ENCODE measurements at regions not wholly inside any gene's neighbourhood (a gene's known extent, or its start where the extent isn't known, plus 50 kb on each side); places are given as distances from the start of the nearest gene placed in this dataset.

DNA sequence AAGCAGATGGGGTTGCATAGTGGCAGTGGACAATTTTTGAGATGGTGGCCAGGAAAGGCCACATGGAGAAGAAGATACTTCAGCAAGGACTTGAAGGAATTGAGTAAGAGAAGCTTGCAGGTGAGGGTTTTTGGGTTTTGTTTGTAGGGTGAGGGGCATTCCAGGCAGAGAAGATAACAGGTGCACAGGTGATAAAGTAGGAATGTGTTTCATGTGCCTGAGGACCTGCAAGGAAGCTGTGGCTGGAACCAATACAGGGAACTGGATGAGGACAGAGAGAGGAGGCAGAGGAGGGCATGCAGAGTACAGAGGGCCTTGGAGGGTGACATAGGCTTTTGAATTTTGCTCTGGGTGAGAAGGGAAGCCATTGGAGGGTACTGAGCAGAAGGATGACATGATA lies 314.5 kb downstream of the KLF12 start:
- H2BK15ac ChIP-seq (ENCODE audit: low read depth, poor library complexity, severe bottlenecking) = no peak overlapping the region
- DNase-seq = no peak
- H3K9me3 ChIP-seq (ENCODE audit: control insufficient read depth, low read length) = no peaks in the 10 kb centered on the region
- no peak overlapping the region for H3K14ac ChIP-seq (ENCODE audit: low read length in 2 of 2)
- H2BK12ac ChIP-seq (ENCODE audit: low read length in 2 of 2) = no peak overlapping the region
- no peak overlapping the region for H4K8ac ChIP-seq (ENCODE audit: low read length)
- H3K18ac ChIP-seq (ENCODE audit: low read depth in 1 of 2, low read length in 2 of 2) = no peak overlapping the region
- no peak overlapping the region for H3K4me3 ChIP-seq (ENCODE audit: insufficient read depth in 1 of 2, low read depth in 1 of 2, low read length in 2 of 2)
- no peaks in the 10 kb centered on the region for H3K36me3 ChIP-seq (ENCODE audit: control insufficient read depth in 1 of 2, insufficient read depth in 2 of 2, low read depth in 1 of 2, low read length in 2 of 2)
- no peak overlapping the region for H3K9ac ChIP-seq (ENCODE audit: low read length)
- peaks cover 13% of the 10 kb centered on the region for H3K79me1 ChIP-seq (replicated peaks; ENCODE audit: low read length, poor library complexity, severe bottlenecking)
- H2BK120ac ChIP-seq (ENCODE audit: low read depth, low read length) = no peak overlapping the region
- H2BK5ac ChIP-seq (ENCODE audit: low read depth, low read length, poor library complexity, severe bottlenecking) = no peak overlapping the region
- H2AK5ac ChIP-seq (ENCODE audit: low read length, severe bottlenecking) = no peak overlapping the region
- H3K27me3 ChIP-seq (ENCODE audit: control insufficient read depth in 1 of 2, insufficient read depth in 1 of 2, low read length in 2 of 2) = no peaks in the 10 kb centered on the region
- H3K27ac ChIP-seq (ENCODE audit: low read length, poor library complexity, severe bottlenecking) = no peak overlapping the region
- no peak overlapping the region for H3K4ac ChIP-seq (ENCODE audit: low read depth in 1 of 2, low read length in 2 of 2)
- H3K23ac ChIP-seq (ENCODE audit: low read length in 2 of 2) = no peak overlapping the region
- no peaks in the 10 kb centered on the region for H3K4me1 ChIP-seq (ENCODE audit: control insufficient read depth, insufficient read depth, low read depth, low read length)
- no peak overlapping the region for H2AFZ ChIP-seq (ENCODE audit: low read depth, low read length)
- H4K91ac ChIP-seq (ENCODE audit: low read length) = no peak overlapping the region
- H3K4me2 ChIP-seq (ENCODE audit: low read length, poor library complexity, severe bottlenecking) = no peak overlapping the region

DNA sequence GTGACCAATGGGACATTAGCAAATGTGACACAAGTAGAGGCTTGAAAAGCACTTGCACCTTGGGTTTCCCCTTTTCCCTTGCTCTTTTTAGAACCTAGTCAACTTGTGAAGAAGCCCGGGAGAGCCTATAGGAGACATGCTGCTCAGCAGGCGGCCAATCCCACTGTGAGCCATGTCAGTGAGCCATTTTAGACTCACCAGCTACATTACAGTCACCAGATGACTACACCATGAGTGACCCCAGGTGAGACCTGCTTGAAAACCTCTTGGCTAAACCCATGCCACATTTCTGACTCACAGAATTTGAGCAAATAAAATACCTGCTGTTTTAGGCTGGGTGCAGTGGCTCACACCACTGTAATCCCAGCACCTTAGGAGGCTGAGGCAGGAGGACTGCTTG lies 317.5 kb downstream of the KLF12 start:
- H3K14ac ChIP-seq (ENCODE audit: low read length in 2 of 2) = no peak overlapping the region
- H3K79me1 ChIP-seq (replicated peaks; ENCODE audit: low read length, poor library complexity, severe bottlenecking) = peaks cover 14% of the 10 kb centered on the region
- H3K27ac ChIP-seq (ENCODE audit: low read length, poor library complexity, severe bottlenecking) = no peak overlapping the region
- no peak overlapping the region for H3K4me3 ChIP-seq (ENCODE audit: insufficient read depth in 1 of 2, low read depth in 1 of 2, low read length in 2 of 2)
- H2BK12ac ChIP-seq (ENCODE audit: low read length in 2 of 2) = no peak overlapping the region
- H3K4me2 ChIP-seq (ENCODE audit: low read length, poor library complexity, severe bottlenecking) = no peak overlapping the region
- H3K9me3 ChIP-seq (ENCODE audit: control insufficient read depth, low read length) = no peaks in the 10 kb centered on the region
- no peak overlapping the region for H2BK15ac ChIP-seq (ENCODE audit: low read depth, poor library complexity, severe bottlenecking)
- 100% methylated on average over 2 of the region's 2 CpGs for WGBS
- no peak overlapping the region for H4K91ac ChIP-seq (ENCODE audit: low read length)
- H3K4ac ChIP-seq (ENCODE audit: low read depth in 1 of 2, low read length in 2 of 2) = no peak overlapping the region
- no peak overlapping the region for H2BK120ac ChIP-seq (ENCODE audit: low read depth, low read length)
- H4K8ac ChIP-seq (ENCODE audit: low read length) = no peak overlapping the region
- peaks cover 0 to 9% of the 10 kb centered on the region in 2 experiments for H3K36me3 ChIP-seq (ENCODE audit: control insufficient read depth in 1 of 2, insufficient read depth in 2 of 2, low read depth in 1 of 2, low read length in 2 of 2)
- H2AK5ac ChIP-seq (ENCODE audit: low read length, severe bottlenecking) = no peak overlapping the region
- H3K27me3 ChIP-seq (ENCODE audit: control insufficient read depth in 1 of 2, insufficient read depth in 1 of 2, low read length in 2 of 2) = no peaks in the 10 kb centered on the region
- H3K18ac ChIP-seq (ENCODE audit: low read depth in 1 of 2, low read length in 2 of 2) = no peak overlapping the region
- no peak for DNase-seq
- no peak overlapping the region for H3K9ac ChIP-seq (ENCODE audit: low read length)
- H3K4me1 ChIP-seq (ENCODE audit: control insufficient read depth, insufficient read depth, low read depth, low read length) = no peaks in the 10 kb centered on the region
- H2BK5ac ChIP-seq (ENCODE audit: low read depth, low read length, poor library complexity, severe bottlenecking) = no peak overlapping the region
- H3K23ac ChIP-seq (ENCODE audit: low read length in 2 of 2) = no peak overlapping the region
- H2AFZ ChIP-seq (ENCODE audit: low read depth, low read length) = no peak overlapping the region

DNA sequence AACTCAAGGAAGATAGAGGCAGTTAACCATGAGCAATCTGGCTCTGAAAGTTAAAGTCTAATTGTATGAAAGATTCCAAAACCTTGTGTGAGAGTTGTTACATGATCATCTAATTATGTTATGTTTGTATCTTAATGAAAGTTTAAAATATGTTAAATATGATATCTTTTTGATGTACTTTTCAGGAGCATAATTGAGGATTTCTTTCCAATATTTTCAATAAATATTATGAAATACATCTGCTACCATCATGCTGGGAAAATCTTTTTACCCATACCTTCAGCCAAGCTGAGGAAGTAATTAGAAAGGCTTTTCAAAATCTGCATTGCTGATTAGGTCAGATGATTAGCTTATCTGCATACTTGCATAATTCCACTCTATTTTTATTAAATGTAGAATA lies 318.4 kb downstream of the KLF12 start:
- Histone ChIP-seq H2BK15ac (ENCODE audit: low read depth, poor library complexity, severe bottlenecking) (no peak overlapping the region), H2AK5ac (ENCODE audit: low read length, severe bottlenecking) (no peak overlapping the region), H3K4ac (ENCODE audit: low read depth in 1 of 2, low read length in 2 of 2) (no peak overlapping the region), H3K4me3 (ENCODE audit: insufficient read depth in 1 of 2, low read depth in 1 of 2, low read length in 2 of 2) (no peak overlapping the region), H3K27me3 (ENCODE audit: control insufficient read depth in 1 of 2, insufficient read depth in 1 of 2, low read length in 2 of 2) (no peaks in the 10 kb centered on the region), H3K4me2 (ENCODE audit: low read length, poor library complexity, severe bottlenecking) (no peak overlapping the region), H4K8ac (ENCODE audit: low read length) (no peak overlapping the region), H3K79me1 (replicated peaks; ENCODE audit: low read length, poor library complexity, severe bottlenecking) (peaks cover 14% of the 10 kb centered on the region), H3K36me3 (ENCODE audit: control insufficient read depth in 1 of 2, insufficient read depth in 2 of 2, low read depth in 1 of 2, low read length in 2 of 2) (peaks cover 0 to 9% of the 10 kb centered on the region in 2 experiments), H3K4me1 (ENCODE audit: control insufficient read depth, insufficient read depth, low read depth, low read length) (no peaks in the 10 kb centered on the region), H3K23ac (ENCODE audit: low read length in 2 of 2) (no peak overlapping the region), H3K9me3 (ENCODE audit: control insufficient read depth, low read length) (no peaks in the 10 kb centered on the region), H2BK12ac (ENCODE audit: low read length in 2 of 2) (no peak overlapping the region), H3K18ac (ENCODE audit: low read depth in 1 of 2, low read length in 2 of 2) (no peak overlapping the region), H3K9ac (ENCODE audit: low read length) (no peak overlapping the region), H2BK5ac (ENCODE audit: low read depth, low read length, poor library complexity, severe bottlenecking) (no peak overlapping the region), H4K91ac (ENCODE audit: low read length) (no peak overlapping the region), H3K14ac (ENCODE audit: low read length in 2 of 2) (no peak overlapping the region), H3K27ac (ENCODE audit: low read length, poor library complexity, severe bottlenecking) (no peak overlapping the region), H2BK120ac (ENCODE audit: low read depth, low read length) (no peak overlapping the region), H2AFZ (ENCODE audit: low read depth, low read length) (no peak overlapping the region)
- no peak for DNase-seq

DNA sequence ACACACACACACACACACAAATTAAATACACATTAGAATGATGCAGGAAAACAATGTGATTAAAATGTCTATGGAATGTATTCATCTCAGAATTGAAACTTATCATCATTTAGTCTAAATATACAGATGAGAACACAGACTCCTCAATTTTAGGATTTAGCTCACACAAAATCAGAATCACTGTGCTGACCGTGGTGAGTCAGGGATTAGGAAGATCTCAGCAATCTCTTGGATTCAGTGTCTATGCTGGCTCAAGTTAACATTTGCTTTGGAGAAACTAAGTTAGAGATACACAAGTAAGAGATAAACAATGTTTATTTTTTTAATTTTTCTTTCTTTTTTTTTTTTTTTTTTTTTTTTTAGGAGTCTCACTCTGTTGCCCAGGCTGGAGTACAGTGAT lies 323.6 kb downstream of the KLF12 start:
- peaks cover 3% of the 10 kb centered on the region for H3K4me1 ChIP-seq (ENCODE audit: control insufficient read depth, insufficient read depth, low read depth, low read length)
- no peak overlapping the region for H4K91ac ChIP-seq (ENCODE audit: low read length)
- no peak overlapping the region for H2BK120ac ChIP-seq (ENCODE audit: low read depth, low read length)
- no peak overlapping the region for H2BK5ac ChIP-seq (ENCODE audit: low read depth, low read length, poor library complexity, severe bottlenecking)
- H3K36me3 ChIP-seq (ENCODE audit: control insufficient read depth in 1 of 2, insufficient read depth in 2 of 2, low read depth in 1 of 2, low read length in 2 of 2) = peaks cover 0 to 9% of the 10 kb centered on the region in 2 experiments
- H3K4ac ChIP-seq (ENCODE audit: low read depth in 1 of 2, low read length in 2 of 2) = no peak overlapping the region
- H3K9me3 ChIP-seq (ENCODE audit: control insufficient read depth, low read length) = no peaks in the 10 kb centered on the region
- no peak for DNase-seq
- no peak overlapping the region for H3K14ac ChIP-seq (ENCODE audit: low read length in 2 of 2)
- no peak overlapping the region for H3K9ac ChIP-seq (ENCODE audit: low read length)
- H3K79me1 ChIP-seq (replicated peaks; ENCODE audit: low read length, poor library complexity, severe bottlenecking) = peaks cover 7% of the 10 kb centered on the region
- no peak overlapping the region for H3K27ac ChIP-seq (ENCODE audit: low read length, poor library complexity, severe bottlenecking)
- no peak overlapping the region for H2BK15ac ChIP-seq (ENCODE audit: low read depth, poor library complexity, severe bottlenecking)
- no peak overlapping the region for H3K4me2 ChIP-seq (ENCODE audit: low read length, poor library complexity, severe bottlenecking)
- H3K18ac ChIP-seq (ENCODE audit: low read depth in 1 of 2, low read length in 2 of 2) = no peak overlapping the region
- no peaks in the 10 kb centered on the region for H3K27me3 ChIP-seq (ENCODE audit: control insufficient read depth in 1 of 2, insufficient read depth in 1 of 2, low read length in 2 of 2)
- H4K8ac ChIP-seq (ENCODE audit: low read length) = no peak overlapping the region
- no peak overlapping the region for H2AFZ ChIP-seq (ENCODE audit: low read depth, low read length)
- no peak overlapping the region for H2BK12ac ChIP-seq (ENCODE audit: low read length in 2 of 2)
- no peak overlapping the region for H2AK5ac ChIP-seq (ENCODE audit: low read length, severe bottlenecking)
- H3K23ac ChIP-seq (ENCODE audit: low read length in 2 of 2) = no peak overlapping the region
- WGBS = no CpG with 5 or more reads among the region's 1 CpG
- no peak overlapping the region for H3K4me3 ChIP-seq (ENCODE audit: insufficient read depth in 1 of 2, low read depth in 1 of 2, low read length in 2 of 2)

Data from mesenchymal stem cell (in vitro differentiated cells and primary cell).